Limb (tissue), 2 donors: ENCODE measurements at regions not wholly inside any gene's neighbourhood (a gene's known extent, or its start where the extent isn't known, plus 50 kb on each side); places are given as distances from the start of the nearest gene placed in this dataset.

Experiments
- DNase-seq, 2 donors: peaks; one replicate each; pipeline ENCODE4 v3.0.0-alpha.2; 2016; ENCODE audit errors: extremely low spot score in 2 of 2

- no peak for DNase-seq
These were observed 75.4 kb upstream of the LDLRAD3 start for GRCh38 chr11:35868491-35868890.

DNA sequence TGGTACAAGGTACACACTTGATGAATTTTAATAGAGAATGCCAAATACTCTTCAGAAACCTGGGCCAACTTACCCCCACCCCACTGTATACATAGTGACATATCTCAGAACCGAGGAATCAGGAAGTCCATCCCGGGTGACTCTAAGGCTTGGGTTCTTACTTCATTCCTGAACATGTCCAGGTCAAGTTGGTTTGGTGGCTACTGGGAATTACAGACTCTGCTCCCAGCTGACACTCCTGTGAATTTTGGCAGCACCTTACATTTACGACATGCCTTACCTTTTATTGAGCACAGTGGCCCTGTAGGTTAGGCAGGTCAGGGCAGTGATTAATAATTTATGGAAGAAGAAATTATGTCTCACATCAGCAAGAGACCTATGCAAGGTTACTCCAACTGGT is 70.1 kb upstream of the LDLRAD3 start:
- DNase-seq: no peak

GRCh38 chr11:35874751-35875450 is 69.0 kb upstream of the LDLRAD3 start:
- no peak for DNase-seq

- DNase-seq: no peak
These were observed 68.4 kb upstream of the LDLRAD3 start for GRCh38 chr11:35875466-35875865.

DNA sequence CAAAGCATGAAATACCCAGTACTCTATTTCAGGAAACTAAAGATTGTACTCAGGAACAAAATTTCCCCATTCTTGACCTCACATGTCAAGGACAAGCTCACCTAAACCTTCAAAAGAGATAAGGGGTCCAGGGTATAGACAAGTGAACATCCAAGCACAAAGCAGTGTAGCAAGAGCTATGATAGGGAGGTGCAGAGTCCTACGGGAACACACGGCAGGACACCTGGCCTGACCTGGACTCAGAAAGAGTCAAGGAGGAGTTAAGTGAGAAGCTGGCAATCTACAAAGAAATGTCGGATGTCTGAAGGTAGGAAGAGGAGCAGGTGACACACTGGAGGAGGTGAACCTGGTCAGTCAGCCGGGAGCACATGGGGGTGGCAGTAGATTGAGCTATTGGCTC is 67.1 kb upstream of the LDLRAD3 start:
- DNase-seq: no peak

- no peak for DNase-seq
These were observed 65.1 kb upstream of the LDLRAD3 start for GRCh38 chr11:35878741-35879140.

GRCh38 chr11:35879361-35879760 is 64.5 kb upstream of the LDLRAD3 start:
- DNase-seq: no peak

DNA sequence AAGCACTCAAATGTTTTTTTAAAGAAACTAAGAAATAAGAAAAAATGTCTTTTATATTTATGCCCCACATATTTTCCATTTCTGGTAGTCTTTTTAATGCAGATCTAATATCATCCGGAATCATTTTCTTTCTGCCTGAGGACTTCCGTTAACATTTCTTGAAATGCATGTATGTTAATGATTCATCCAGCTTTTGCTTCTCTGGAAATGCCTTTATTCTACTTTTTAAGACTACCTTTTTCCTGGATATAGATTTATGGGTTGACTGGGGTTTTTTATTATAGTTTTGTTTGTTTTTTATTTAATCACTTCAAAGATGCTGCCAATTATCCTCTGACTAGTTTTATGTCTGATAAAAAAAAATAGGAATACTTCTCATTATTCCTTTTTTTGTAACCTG is 57.1 kb upstream of the LDLRAD3 start:
- no peak for DNase-seq

DNA sequence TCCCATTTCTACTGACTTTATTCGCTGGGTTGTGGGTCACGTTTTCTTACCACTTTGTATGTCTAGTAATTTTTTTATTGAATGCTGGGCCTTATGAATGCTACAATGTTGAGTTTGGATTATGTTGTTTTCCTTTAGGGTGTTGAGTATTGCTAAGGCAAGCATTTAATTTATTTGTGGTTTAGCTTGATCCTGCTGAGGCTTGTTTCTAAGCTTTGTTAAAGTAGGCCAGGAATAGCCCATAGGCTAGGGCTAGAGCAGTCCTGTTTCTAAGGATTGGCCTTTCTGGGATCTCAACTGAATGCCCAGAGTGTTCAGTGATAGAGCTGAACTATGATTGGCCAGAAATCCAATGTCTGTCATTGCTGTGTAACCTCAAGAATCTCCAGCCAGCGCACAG is 56.1 kb upstream of the LDLRAD3 start:
- no peak for DNase-seq

DNA sequence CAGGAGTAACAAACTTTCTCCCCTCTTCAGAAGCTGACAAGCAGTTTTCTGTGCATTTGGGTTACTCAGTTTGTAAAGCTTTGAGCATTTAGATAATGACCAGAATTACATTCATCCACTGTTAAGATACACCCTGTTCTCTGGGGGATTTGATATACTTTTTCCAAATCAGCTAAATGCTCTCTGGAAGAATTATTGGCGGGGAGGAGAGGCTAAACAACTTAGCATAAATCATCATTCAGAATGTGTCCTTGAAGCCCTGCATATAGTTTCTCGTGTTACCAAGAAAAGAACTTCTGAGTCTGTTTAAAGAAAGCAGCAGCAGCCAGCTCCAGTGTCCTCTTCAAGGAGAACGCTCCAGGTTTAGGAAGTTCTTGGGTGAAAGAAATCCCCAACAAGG is 54.9 kb upstream of the LDLRAD3 start:
- DNase-seq: no peak

DNA sequence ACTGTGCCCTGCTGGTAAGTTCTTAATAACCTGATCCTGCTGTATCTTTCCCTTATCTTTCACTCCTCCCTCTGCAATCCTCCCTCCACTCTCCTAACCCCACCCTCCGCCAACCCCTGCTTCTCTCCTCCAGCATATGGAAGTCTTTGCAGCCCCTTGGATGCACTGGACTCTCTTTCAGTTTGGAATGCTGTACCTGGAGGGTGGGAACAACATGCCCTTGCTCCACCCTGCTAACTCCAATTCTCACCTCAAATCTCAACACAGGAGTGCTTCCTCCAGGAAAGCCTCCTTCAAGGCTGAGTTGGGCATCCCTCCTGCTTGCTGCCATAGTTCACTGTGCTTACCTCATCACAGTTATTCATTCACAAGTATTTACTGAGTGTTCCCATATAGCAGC is 52.8 kb upstream of the LDLRAD3 start:
- DNase-seq: no peak

DNA sequence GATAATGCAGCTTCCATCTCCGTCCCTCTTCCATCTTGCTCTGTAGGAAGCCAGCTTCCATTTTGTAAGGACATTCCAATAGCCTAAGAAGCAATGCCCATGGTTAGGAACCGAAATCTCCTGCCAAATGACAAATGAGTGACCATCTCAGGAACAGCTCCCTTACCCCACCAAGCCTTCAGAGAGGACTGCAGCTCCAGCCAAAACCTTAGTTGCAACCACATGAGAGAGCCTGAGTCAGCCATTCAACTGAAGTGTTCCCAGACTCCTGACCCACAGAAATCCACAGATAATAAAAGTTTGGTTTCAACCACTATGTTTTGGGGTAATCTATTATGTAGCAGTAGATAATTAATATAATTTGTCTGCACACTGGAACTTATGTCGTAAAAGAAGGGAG is 51.7 kb upstream of the LDLRAD3 start:
- DNase-seq: no peak

GRCh38 chr11:35893796-35894475 is 49.9 kb upstream of the LDLRAD3 start:
- peak; percentile 21 to 56 for DNase-seq
